Neural cell (in vitro differentiated cells): ENCODE measurements at regions not wholly inside any gene's neighbourhood (a gene's known extent, or its start where the extent isn't known, plus 50 kb on each side); places are given as distances from the start of the nearest gene placed in this dataset.

Source experiments
- H2AFZ ChIP-seq: fragments of 200-600, 300-800 bp; sonication (generic), shearing (Covaris generic); 2 replicates; pipeline ENCODE4 v1.6.0; 2014; ENCODE audit warnings: low read depth, mild to moderate bottlenecking, antibody characterized with exemption, low read length, moderate library complexity
- H3F3A ChIP-seq: fragments of 200-600 bp; shearing (Covaris generic); 2 replicates; pipeline ENCODE4 v1.6.1; 2016; ENCODE audit warnings: mild to moderate bottlenecking, moderate library complexity, mixed read lengths, antibody characterized with exemption, low read length; ENCODE audit not compliant: insufficient read depth, poor library complexity, severe bottlenecking
- H3K27ac ChIP-seq: fragments of 200-600, 300-800 bp; sonication (generic), shearing (Covaris generic); 2 replicates; pipeline ENCODE4 v1.5.1; 2014; ENCODE audit warnings: mild to moderate bottlenecking, low read length, moderate library complexity
- H3K27me3 ChIP-seq: fragments of 300-800, 200-600 bp; sonication (generic), shearing (Covaris generic); 2 replicates; pipeline ENCODE4 v1.6.0; 2014; ENCODE audit warnings: mild to moderate bottlenecking, low read depth, low read length, moderate library complexity; ENCODE audit not compliant: insufficient read depth
- H3K36me3 ChIP-seq: fragments of 300-800, 200-600 bp; sonication (generic), shearing (Covaris generic); 2 replicates; pipeline ENCODE4 v1.5.1; 2014; ENCODE audit warnings: mild to moderate bottlenecking, antibody characterized with exemption, low read length, moderate library complexity; ENCODE audit not compliant: insufficient read depth
- H3K4me2 ChIP-seq: fragments of 300-800, 200-600 bp; sonication (generic), shearing (Covaris generic); 2 replicates; pipeline ENCODE4 v1.6.0; 2014; ENCODE audit warnings: mild to moderate bottlenecking, low read length
- H3K4me3 ChIP-seq: fragments of 300-800, 200-600 bp; sonication (generic), shearing (Covaris generic); 2 replicates; pipeline ENCODE4 v1.5.1; 2014; ENCODE audit warnings: mild to moderate bottlenecking, low read length, moderate library complexity
- H3K79me2 ChIP-seq: fragments of 200-600 bp; shearing (Covaris generic); replicated peaks from 2 replicates; pipeline ENCODE4 v1.6.0; 2014; ENCODE audit warnings: mild to moderate bottlenecking, low read length, moderate library complexity; ENCODE audit not compliant: insufficient read depth
- H3K9ac ChIP-seq: fragments of 300-800, 200-600 bp; sonication (generic), shearing (Covaris generic); 2 replicates; pipeline ENCODE4 v1.6.1; 2016; ENCODE audit warnings: mild to moderate bottlenecking, low read length, mixed read lengths
- H3K9me2 ChIP-seq: fragments of 200-600 bp; shearing (Covaris generic); 2 replicates; pipeline ENCODE4 v1.6.1; 2016; ENCODE audit warnings: mild to moderate bottlenecking, low read length, mixed read lengths; ENCODE audit not compliant: insufficient read depth
- H3K9me3 ChIP-seq: fragments of 200-600, 300-800 bp; sonication (generic), shearing (Covaris generic); 2 replicates; pipeline ENCODE4 v1.6.1; 2016; ENCODE audit warnings: mild to moderate bottlenecking, mixed run types, low read length, moderate library complexity, mixed read lengths
- H4K20me1 ChIP-seq: fragments of 200-600 bp; shearing (Covaris generic); 2 replicates; pipeline ENCODE4 v1.6.1; 2016; ENCODE audit warnings: mild to moderate bottlenecking, mixed run types; ENCODE audit not compliant: insufficient read depth
- EP300 ChIP-seq: fragments of 450-650 bp; conservative IDR thresholded peaks from 2 replicates; pipeline ENCODE4 v1.6.1; 2014; ENCODE audit warnings: antibody characterized with exemption, mild to moderate bottlenecking, moderate library complexity; ENCODE audit not compliant: poor library complexity, severe bottlenecking
- EZH2 ChIP-seq: fragments of 200-600, 300-800 bp; shearing (Covaris generic), sonication (generic); IDR thresholded peaks from 2 replicates; pipeline ENCODE4 v1.6.1; 2014; ENCODE audit warnings: antibody characterized with exemption, low read length, borderline replicate concordance, mild to moderate bottlenecking; ENCODE audit not compliant: insufficient read depth, poor library complexity, severe bottlenecking
- MXI1 ChIP-seq: fragments of 450-650 bp; conservative IDR thresholded peaks from 2 replicates; pipeline ENCODE4 v1.6.1; 2014; ENCODE audit warnings: antibody characterized with exemption, mild to moderate bottlenecking; ENCODE audit not compliant: poor library complexity, severe bottlenecking
- POLR2AphosphoS5 ChIP-seq: IDR thresholded peaks from 2 replicates; pipeline ENCODE4 v1.6.1; 2012
- RAD21 ChIP-seq: fragments of 450-650 bp; conservative IDR thresholded peaks from 2 replicates; pipeline ENCODE4 v1.6.1; 2014; ENCODE audit warnings: antibody characterized with exemption, mild to moderate bottlenecking, moderate library complexity
- REST ChIP-seq: IDR thresholded peaks from 2 replicates; pipeline ENCODE4 v1.6.1; 2012; ENCODE audit warnings: borderline replicate concordance
- SMC3 ChIP-seq: fragments of 450-650 bp; conservative IDR thresholded peaks from 2 replicates; pipeline ENCODE4 v1.6.1; 2014; ENCODE audit warnings: antibody characterized with exemption, mild to moderate bottlenecking, moderate library complexity; ENCODE audit not compliant: poor library complexity
- TAF1 ChIP-seq: IDR thresholded peaks from 2 replicates; pipeline ENCODE4 v1.6.1; 2012; ENCODE audit warnings: low read depth
- TF ChIP-seq, protein P1 (sequence below): fragments of 450-650 bp; IDR thresholded peaks from 2 replicates; pipeline ENCODE4 v1.5.1; 2014; ENCODE audit warnings: antibody characterized with exemption, mild to moderate bottlenecking, moderate library complexity; ENCODE audit not compliant: poor library complexity, severe bottlenecking

DNA sequence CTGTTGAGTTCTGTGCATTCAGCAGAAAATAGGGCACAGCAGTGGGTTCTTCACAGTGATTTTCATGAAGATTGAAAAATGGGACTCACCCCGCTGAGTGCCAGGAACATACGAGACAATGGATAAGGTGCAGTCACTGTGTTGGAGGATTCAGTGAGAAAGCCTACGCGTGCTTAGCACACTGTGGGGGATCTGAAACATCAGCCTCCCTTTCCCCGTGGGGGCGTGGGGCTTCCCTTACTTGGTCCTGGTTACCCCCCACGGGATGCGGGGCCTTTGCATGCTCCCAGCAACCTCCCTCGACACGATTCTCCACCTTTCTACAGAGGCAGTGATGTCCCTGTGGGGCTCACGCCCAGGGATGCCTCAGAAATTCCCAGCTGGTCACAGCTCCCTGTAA, 252.2 kb upstream of the C1orf174 start:
- Histone ChIP-seq H3K9me3 (no peaks in the 10 kb centered on the region), H3K4me2 (no peak overlapping the region), H3K27ac (no peak overlapping the region), H3F3A (no peaks in the 10 kb centered on the region), H2AFZ (no peak overlapping the region), H3K4me3 (no peak overlapping the region), H3K27me3 (no peaks in the 10 kb centered on the region), H3K79me2 (no peaks in the 10 kb centered on the region), H4K20me1 (no peaks in the 10 kb centered on the region), H3K9ac (no peak overlapping the region), H3K9me2 (no peaks in the 10 kb centered on the region), H3K36me3 (no peaks in the 10 kb centered on the region)
- no peak for TF ChIP-seq RAD21
- TF ChIP-seq POLR2AphosphoS5 = no peak
- TF ChIP-seq REST = no peak
- TF ChIP-seq, protein P1, sequence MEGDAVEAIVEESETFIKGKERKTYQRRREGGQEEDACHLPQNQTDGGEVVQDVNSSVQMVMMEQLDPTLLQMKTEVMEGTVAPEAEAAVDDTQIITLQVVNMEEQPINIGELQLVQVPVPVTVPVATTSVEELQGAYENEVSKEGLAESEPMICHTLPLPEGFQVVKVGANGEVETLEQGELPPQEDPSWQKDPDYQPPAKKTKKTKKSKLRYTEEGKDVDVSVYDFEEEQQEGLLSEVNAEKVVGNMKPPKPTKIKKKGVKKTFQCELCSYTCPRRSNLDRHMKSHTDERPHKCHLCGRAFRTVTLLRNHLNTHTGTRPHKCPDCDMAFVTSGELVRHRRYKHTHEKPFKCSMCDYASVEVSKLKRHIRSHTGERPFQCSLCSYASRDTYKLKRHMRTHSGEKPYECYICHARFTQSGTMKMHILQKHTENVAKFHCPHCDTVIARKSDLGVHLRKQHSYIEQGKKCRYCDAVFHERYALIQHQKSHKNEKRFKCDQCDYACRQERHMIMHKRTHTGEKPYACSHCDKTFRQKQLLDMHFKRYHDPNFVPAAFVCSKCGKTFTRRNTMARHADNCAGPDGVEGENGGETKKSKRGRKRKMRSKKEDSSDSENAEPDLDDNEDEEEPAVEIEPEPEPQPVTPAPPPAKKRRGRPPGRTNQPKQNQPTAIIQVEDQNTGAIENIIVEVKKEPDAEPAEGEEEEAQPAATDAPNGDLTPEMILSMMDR = no peak
- TF ChIP-seq EP300 = no peak
- TF ChIP-seq SMC3 = no peak
- TF ChIP-seq TAF1 = no peak
- no peak for TF ChIP-seq MXI1
- TF ChIP-seq EZH2 = no peak

DNA sequence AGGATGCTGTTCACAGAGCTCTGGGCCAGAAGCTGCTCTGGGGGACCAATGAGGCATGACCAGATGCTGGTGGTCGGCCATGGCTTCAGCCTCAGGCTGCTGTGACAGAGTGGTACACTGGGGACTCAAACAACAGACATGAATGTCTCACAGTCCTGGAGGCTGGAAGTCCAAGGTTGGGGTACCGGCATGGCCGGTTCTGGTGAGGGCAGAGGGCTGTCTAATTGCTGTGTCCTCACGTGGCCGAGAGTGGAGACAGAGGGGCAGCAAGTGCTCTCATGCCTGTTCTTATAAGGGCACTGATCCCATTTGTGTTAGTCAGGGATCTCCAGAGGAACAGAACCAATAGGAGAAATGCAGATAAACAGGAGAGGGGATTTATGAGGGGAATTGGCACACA, 253.5 kb upstream of the C1orf174 start:
- Histone ChIP-seq H3K27me3 (no peaks in the 10 kb centered on the region), H3F3A (no peaks in the 10 kb centered on the region), H3K4me2 (no peak overlapping the region), H3K27ac (no peak overlapping the region), H3K9me2 (no peaks in the 10 kb centered on the region), H3K4me3 (no peak overlapping the region), H3K9me3 (no peaks in the 10 kb centered on the region), H3K36me3 (no peaks in the 10 kb centered on the region), H3K79me2 (no peaks in the 10 kb centered on the region), H2AFZ (no peak overlapping the region), H3K9ac (no peak overlapping the region), H4K20me1 (no peaks in the 10 kb centered on the region)
- TF ChIP-seq, protein P1 = no peak
- TF ChIP-seq RAD21 = no peak
- TF ChIP-seq EP300 = no peak
- TF ChIP-seq SMC3 = no peak
- no peak for TF ChIP-seq EZH2
- no peak for TF ChIP-seq TAF1
- TF ChIP-seq POLR2AphosphoS5 = no peak
- no peak for TF ChIP-seq MXI1
- TF ChIP-seq REST = no peak
